ENCODE measurements at regions not wholly inside any gene's neighbourhood (a gene's known extent, or its start where the extent isn't known, plus 50 kb on each side); places are given as distances from the start of the nearest gene placed in this dataset.
"Not testable (repeated sequence)": the region's sequence is repeated elsewhere in the genome, so short reads cannot be mapped to it uniquely, and the experiment has no call there.

DNA sequence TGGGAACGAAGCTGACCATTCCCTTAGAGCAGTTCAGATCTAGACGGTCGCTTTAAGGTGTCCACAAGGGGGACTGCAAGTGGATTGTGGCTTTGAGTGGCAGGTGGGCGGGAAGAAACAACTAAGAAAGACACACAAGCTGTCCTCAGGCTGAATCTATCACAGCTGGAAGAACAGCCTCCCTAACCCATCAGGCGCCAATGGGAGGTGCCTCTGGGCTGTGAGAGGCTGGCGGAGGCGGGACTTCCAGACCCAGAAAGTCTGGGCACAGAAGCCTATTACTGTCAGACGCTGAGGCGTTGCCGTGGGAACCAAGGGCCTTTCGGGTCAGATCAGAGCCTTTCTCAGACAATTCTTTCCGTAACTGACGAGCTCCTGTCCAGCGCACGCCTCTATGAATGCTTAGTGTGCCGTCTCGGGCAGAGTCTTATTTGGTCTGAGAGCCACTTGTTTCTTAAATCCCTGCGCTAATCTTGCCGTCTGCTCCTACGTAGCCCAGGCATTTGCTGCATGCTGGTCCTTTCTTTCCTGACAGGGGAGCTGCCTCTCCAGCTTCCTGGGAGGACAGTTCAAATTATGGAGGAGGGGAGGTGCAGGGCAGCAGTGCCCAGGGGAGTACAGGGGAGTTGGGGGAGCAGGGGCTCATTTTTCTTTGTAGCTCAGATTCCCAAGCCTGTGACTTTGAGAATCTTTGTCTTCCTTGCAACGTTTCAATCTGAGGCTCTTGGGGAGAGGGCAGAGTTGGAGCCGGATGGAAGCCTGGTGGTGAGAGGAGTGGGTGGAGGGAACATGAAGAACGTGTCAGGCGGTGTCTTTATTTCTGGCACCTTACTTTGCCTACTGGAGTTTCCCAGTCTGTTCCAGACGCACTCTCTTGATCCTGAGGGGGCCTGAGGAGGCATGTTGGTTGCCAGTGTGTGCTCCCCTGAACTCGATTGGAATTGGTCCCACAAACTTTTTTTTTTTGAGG is 618.7 kb downstream of the KCNJ18 start:
- no peak for DNase-seq

GRCh38 chr17:22321001-22321400 is 628.7 kb downstream of the KCNJ18 start:
- DNase-seq: not testable (repeated sequence)

- DNase-seq: not testable (repeated sequence)
Observed at GRCh38 chr17:22322893-22323550, 630.7 kb downstream of the KCNJ18 start.

- no peak for DNase-seq
Observed at GRCh38 chr17:22337467-22337866, 645.1 kb downstream of the KCNJ18 start.

DNA sequence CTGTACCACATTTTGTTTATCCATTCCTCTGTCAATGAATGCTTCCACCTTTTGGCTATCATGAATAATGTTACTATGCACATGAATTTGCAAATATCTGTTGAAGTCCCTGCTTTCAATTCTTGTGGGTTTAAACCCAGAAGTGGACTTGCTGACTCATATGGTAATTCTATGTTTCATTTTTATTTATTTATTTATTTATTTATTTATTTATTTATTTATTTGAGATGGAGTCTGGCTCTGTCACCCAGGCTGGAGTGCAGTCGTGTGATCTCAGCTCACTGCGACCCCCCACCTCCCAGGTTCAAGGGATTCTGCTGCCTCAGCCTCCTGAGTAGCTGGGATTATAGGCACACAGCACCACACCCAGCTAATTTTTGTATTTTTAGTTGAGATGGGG is 664.3 kb downstream of the KCNJ18 start:
- DNase-seq: not testable (repeated sequence)

DNA sequence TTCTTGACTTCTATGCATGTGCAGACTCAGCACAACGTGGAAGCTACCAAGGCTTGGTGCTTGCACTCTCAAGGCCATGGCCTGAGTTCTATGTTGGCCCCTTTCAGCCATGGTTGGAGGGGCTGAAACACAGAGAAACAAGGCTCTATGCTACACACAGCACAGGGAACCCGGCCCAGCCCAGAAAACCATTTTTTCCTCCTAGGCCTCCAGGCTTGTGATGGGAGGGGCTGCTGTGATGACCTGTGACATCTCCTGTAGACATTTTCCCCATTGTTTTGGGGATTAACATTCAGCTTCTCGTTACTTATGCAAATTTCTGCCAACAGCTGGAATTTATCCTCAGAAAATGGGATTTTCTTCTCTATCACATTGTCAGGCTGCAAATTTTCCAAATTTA is 678.7 kb downstream of the KCNJ18 start:
- not testable (repeated sequence) for DNase-seq

GRCh38 chr17:22373911-22374310 is 681.6 kb downstream of the KCNJ18 start:
- DNase-seq: no peak

GRCh38 chr17:22374741-22375140 is 682.4 kb downstream of the KCNJ18 start:
- no peak for DNase-seq

- not testable (repeated sequence) for DNase-seq
Observed at GRCh38 chr17:22376747-22377146, 684.4 kb downstream of the KCNJ18 start.

DNA sequence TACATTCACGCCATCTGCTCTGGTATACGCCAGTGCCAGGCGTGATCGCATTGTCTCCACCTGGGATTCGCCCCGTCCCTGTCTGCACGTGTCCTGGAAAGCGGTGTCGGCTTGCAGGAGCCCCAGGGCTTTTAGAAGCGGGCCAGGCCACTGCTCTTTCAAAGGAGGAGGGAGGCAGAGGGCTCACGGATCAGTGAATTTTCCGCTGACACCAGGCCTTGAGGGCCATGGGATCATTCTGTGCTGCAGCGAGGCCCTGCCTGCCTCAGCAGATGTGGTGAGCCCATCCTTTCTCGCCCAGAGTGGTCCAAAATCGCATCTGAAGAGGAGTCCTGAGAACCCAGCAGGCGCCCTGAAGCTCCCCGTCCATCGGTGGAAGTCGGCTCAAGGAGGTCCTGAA is 686.4 kb downstream of the KCNJ18 start:
- DNase-seq: not testable (repeated sequence)

- DNase-seq: not testable (repeated sequence)
Observed at GRCh38 chr17:22381589-22381988, 689.3 kb downstream of the KCNJ18 start.

DNA sequence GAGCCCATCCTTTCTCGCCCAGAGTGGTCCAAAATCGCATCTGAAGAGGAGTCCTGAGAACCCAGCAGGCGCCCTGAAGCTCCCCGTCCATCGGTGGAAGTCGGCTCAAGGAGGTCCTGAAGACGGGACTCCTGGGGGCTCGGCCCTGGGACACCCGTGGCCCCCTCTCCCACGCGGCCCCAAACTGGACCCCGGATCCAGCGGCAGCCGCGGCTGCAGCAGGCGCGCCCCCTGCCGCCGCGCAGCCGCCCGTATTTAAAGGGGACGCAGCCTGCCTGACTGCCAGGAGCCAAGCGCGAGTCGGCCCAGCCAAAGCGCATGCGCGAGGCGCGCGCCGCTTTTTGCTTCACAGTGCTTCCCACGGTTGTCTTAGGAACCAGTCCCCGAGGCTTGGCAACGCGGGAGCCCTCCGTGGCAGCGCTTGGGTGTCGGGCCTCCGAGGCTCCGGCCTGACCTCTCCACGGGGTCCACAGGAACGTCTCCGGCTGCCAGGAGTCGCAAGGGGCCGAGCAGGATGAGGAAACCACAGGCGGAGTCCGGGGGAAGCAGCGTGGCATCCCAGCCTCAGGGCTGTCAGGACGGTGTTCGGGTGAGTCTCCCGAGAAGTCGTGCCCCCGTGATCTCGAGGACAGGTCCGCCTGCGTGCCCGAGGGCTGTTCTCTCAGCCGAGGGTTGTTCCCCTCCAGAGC is 691.6 kb downstream of the KCNJ18 start:
- DNase-seq: not testable (repeated sequence)

DNA sequence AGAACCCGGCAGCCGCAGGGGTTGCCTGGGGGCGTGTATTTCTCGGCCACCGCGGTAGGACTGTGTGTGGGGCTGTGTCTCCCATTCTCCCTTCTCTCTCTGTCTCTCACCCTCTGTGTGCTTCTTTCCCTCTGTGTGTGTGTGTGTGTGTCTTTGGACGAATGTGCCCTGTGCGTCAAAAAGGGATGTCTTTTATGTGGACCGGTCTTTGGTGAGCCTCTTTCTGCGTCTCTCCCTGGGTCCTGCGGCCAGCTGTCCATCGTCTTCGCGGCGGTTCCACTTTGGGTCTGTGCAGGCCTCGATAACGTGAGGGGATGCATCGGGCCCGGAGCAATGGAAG is 692.1 kb downstream of the KCNJ18 start:
- not testable (repeated sequence) for DNase-seq

DNA sequence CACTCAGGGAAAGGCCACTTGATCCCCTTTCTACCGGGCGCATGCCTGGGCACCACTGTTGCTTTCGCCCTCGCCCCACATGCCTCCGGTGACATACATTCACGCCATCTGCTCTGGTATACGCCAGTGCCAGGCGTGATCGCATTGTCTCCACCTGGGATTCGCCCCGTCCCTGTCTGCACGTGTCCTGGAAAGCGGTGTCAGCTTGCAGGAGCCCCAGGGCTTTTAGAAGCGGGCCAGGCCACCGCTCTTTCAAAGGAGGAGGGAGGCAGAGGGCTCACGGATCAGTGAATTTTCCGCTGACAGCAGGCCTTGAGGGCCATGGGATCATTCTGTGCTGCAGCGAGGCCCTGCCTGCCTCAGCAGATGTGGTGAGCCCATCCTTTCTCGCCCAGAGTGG is 706.1 kb downstream of the KCNJ18 start:
- DNase-seq: not testable (repeated sequence)

GRCh38 chr17:22399037-22399436 is 706.7 kb downstream of the KCNJ18 start:
- DNase-seq: not testable (repeated sequence)

DNA sequence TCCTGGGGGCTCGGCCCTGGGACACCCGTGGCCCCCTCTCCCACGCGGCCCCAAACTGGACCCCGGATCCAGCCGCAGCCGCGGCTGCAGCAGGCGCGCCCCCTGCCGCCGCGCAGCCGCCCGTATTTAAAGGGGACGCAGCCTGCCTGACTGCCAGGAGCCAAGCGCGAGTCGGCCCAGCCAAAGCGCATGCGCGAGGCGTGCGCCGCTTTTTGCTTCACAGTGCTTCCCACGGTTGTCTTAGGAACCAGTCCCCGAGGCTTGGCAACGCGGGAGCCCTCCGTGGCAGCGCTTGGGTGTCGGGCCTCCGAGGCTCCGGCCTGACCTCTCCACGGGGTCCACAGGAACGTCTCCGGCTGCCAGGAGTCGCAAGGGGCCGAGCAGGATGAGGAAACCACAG is 712.8 kb downstream of the KCNJ18 start:
- DNase-seq: not testable (repeated sequence)

- no peak for DNase-seq
Observed at GRCh38 chr17:22409160-22409751, 716.9 kb downstream of the KCNJ18 start.

DNA sequence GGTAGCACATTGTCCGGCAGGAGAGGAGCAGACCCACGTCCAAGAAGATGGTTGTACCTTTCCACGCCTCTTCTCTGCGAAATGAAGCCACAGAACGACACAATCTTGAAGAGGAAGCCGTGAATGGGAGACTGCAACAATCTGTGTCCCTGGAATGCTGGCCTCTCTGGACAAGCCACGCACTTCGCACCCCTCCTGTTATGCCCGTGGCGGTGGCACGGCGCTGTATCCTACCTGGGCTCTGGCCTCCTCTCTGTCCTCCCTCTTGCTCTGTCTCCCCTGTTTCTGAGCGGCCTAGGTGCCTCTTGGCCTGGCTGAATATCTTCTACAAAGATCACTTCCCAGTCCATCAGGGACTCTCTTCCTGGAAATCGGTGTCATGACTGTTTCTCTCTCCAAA is 717.8 kb downstream of the KCNJ18 start:
- DNase-seq: no peak

DNA sequence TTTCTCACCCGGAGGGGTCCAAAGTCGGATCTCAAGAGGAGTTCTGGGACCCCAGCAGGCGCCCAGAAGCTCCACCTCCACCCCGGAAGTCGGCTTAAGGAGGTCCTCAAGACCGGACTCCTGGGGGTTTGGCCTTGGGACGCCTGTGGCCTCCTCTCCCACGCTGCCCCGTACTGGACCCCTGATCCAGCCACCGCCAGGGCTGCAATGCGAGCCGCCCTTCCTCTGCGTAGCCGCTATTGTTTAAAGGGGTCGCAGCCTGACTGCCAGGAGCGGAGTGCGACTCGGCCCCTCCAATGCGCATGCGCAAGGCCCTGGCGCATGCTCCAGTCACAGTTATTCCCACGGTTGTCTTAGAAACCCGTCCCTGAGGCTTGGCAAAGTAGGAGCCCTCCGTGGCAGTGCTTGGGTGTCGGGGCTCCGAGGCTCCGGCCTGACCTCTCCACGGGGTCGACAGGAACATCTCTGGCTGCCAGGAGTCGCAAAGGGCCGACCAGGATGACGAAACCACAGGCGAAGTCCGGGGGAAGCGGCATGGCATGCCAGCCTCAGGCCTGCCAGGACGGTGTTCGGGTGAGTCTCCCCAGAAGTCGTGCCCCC is 719.0 kb downstream of the KCNJ18 start:
- no peak for DNase-seq

GRCh38 chr17:22435231-22435974 is 743.1 kb downstream of the KCNJ18 start:
- no peak for DNase-seq

DNA sequence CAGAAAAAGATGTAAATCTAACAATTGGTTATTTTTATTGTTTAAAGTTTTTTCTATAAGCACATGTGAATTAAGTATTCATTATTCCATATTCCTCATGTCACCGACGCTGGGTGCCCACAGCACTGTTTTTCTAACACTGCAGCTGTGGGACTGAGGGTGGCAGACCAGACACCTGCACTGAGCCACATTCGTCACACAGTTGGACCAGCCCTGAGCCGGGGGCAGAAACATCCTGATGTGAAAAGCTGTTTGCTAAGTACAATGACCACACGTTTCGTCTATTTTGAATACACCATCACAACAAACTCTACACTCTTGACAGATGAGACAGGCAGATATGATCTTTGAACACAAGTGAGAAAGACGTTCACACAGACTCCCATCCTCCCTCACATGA is 749.5 kb downstream of the KCNJ18 start:
- DNase-seq: no peak

- DNase-seq: no peak
Observed at GRCh38 chr17:22443061-22443460, 750.7 kb downstream of the KCNJ18 start.

Data from NK-92 treated with Interleukin-12 subunit alpha and Interleukin-12 subunit beta, amount 100 ng/mL, for 24 hours (cell line).